PC-3 (cell line): ENCODE measurements at regions not wholly inside any gene's neighbourhood (a gene's known extent, or its start where the extent isn't known, plus 50 kb on each side); places are given as distances from the start of the nearest gene placed in this dataset.

Experiments used
- EZH2 ChIP-seq: fragments of 300-600 bp; sonication (generic); IDR thresholded peaks from one replicate; pipeline ENCODE4 v1.6.1; 2017; ENCODE audit warnings: antibody characterized with exemption, mild to moderate bottlenecking, low read length; ENCODE audit not compliant: unreplicated experiment
- TF ChIP-seq, protein P1 (sequence below): fragments of 300-600 bp; sonication (generic); conservative IDR thresholded peaks from 2 replicates; pipeline ENCODE4 v1.5.1; 2017; ENCODE audit warnings: antibody characterized with exemption, low read depth, mild to moderate bottlenecking, low read length

DNA sequence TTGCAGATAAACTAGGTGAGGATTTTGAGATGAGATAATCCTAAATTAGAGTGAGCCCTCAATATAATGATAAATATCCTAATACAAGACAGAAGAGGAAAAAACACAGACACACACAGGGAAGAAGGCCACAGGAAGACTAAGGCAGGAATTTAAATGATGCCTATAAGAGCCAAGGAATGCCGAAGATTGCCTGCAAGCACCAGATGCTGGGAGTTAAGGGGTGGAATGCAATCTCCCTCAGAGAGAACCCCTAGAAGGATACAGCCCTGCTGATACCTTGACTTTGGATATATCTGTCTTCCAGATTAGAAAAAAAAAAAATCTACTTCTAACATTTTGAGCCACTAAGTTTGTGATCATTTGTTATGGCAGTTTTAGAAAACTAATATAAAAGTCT is 299.7 kb upstream of the PRMT6 start:
- TF ChIP-seq, protein P1, sequence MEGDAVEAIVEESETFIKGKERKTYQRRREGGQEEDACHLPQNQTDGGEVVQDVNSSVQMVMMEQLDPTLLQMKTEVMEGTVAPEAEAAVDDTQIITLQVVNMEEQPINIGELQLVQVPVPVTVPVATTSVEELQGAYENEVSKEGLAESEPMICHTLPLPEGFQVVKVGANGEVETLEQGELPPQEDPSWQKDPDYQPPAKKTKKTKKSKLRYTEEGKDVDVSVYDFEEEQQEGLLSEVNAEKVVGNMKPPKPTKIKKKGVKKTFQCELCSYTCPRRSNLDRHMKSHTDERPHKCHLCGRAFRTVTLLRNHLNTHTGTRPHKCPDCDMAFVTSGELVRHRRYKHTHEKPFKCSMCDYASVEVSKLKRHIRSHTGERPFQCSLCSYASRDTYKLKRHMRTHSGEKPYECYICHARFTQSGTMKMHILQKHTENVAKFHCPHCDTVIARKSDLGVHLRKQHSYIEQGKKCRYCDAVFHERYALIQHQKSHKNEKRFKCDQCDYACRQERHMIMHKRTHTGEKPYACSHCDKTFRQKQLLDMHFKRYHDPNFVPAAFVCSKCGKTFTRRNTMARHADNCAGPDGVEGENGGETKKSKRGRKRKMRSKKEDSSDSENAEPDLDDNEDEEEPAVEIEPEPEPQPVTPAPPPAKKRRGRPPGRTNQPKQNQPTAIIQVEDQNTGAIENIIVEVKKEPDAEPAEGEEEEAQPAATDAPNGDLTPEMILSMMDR, result no peak
- no peak for TF ChIP-seq EZH2
